Parathyroid adenoma (tissue), 2 donors: ENCODE measurements at regions not wholly inside any gene's neighbourhood (a gene's known extent, or its start where the extent isn't known, plus 50 kb on each side); places are given as distances from the start of the nearest gene placed in this dataset.
"Not testable (repeated sequence)": the region's sequence is repeated elsewhere in the genome, so short reads cannot be mapped to it uniquely, and the experiment has no call there.

Source experiments
- H2AFZ ChIP-seq: fragments of 300-600 bp; sonication (generic); one replicate; pipeline ENCODE4 v1.7.0; 2017; ENCODE audit warnings: antibody characterized with exemption, mild to moderate bottlenecking
- H3K27ac ChIP-seq: fragments of 300-600 bp; sonication (generic); one replicate; pipeline ENCODE4 v1.7.0; 2017
- H3K27me3 ChIP-seq: fragments of 300-600 bp; sonication (generic); one replicate; pipeline ENCODE4 v1.7.0; 2017; ENCODE audit warnings: low read length; ENCODE audit not compliant: control insufficient read depth, insufficient read depth
- H3K36me3 ChIP-seq: fragments of 300-600 bp; sonication (generic); one replicate; pipeline ENCODE4 v1.7.0; 2017; ENCODE audit warnings: low read length; ENCODE audit not compliant: control insufficient read depth, insufficient read depth
- H3K4me1 ChIP-seq: fragments of 300-600 bp; sonication (generic); one replicate; pipeline ENCODE4 v1.7.0; 2017; ENCODE audit warnings: control low read depth
- H3K4me2 ChIP-seq: fragments of 300-600 bp; sonication (generic); one replicate; pipeline ENCODE4 v1.7.0; 2017; ENCODE audit warnings: low read length
- H3K4me3 ChIP-seq: fragments of 300-600 bp; sonication (generic); one replicate; pipeline ENCODE4 v1.7.0; 2017; ENCODE audit warnings: low read depth, low read length
- H3K79me2 ChIP-seq: fragments of 300-600 bp; sonication (generic); one replicate; pipeline ENCODE4 v1.7.0; 2017; ENCODE audit warnings: control low read depth
- H3K9ac ChIP-seq: fragments of 300-600 bp; sonication (generic); one replicate; pipeline ENCODE4 v1.7.0; 2017; ENCODE audit warnings: mild to moderate bottlenecking
- H3K9me3 ChIP-seq: fragments of 300-600 bp; sonication (generic); one replicate; pipeline ENCODE4 v1.7.0; 2017; ENCODE audit warnings: low read length; ENCODE audit not compliant: control insufficient read depth
- CTCF ChIP-seq: fragments of 300-600 bp; sonication (generic); IDR thresholded peaks from one replicate; pipeline ENCODE4 v1.7.0; 2017; ENCODE audit warnings: antibody characterized with exemption, mild to moderate bottlenecking
- donor health status: primary hyperparathyroidism.

GRCh38 chr9:124137009-124137943, 120.5 kb upstream of the NEK6 start:
- Histone ChIP-seq H3K9me3 (no peaks in the 10 kb centered on the region), H3K4me1 (no peaks in the 10 kb centered on the region), H2AFZ (no peak overlapping the region), H3K9ac (no peak overlapping the region), H3K36me3 (no peaks in the 10 kb centered on the region), H3K4me3 (no peak overlapping the region), H3K4me2 (no peak overlapping the region), H3K27me3 (no peaks in the 10 kb centered on the region), H3K79me2 (no peaks in the 10 kb centered on the region), H3K27ac (no peak overlapping the region)
- TF ChIP-seq CTCF, result no peak

- Histone ChIP-seq H3K27ac (no peak overlapping the region), H3K9ac (no peak overlapping the region), H3K27me3 (no peaks in the 10 kb centered on the region), H3K36me3 (no peaks in the 10 kb centered on the region), H3K4me2 (no peak overlapping the region), H2AFZ (no peak overlapping the region), H3K79me2 (no peaks in the 10 kb centered on the region), H3K4me3 (no peak overlapping the region), H3K9me3 (no peaks in the 10 kb centered on the region), H3K4me1 (no peaks in the 10 kb centered on the region)
- TF ChIP-seq CTCF, result no peak
Observed at GRCh38 chr9:124137944-124138335, 119.8 kb upstream of the NEK6 start.

GRCh38 chr9:124139001-124139400, 118.7 kb upstream of the NEK6 start:
- Histone ChIP-seq H3K4me1 (no peaks in the 10 kb centered on the region), H3K36me3 (no peaks in the 10 kb centered on the region), H2AFZ (no peak overlapping the region), H3K9me3 (no peaks in the 10 kb centered on the region), H3K4me3 (no peak overlapping the region), H3K79me2 (no peaks in the 10 kb centered on the region), H3K4me2 (no peak overlapping the region), H3K9ac (no peak overlapping the region), H3K27ac (no peak overlapping the region), H3K27me3 (no peaks in the 10 kb centered on the region)
- TF ChIP-seq CTCF, result no peak

- no peak for TF ChIP-seq CTCF
- H3K79me2 ChIP-seq, result no peaks in the 10 kb centered on the region
- no peak overlapping the region for H3K4me2 ChIP-seq
- no peaks in the 10 kb centered on the region for H3K9me3 ChIP-seq
- H3K4me3 ChIP-seq, result no peak overlapping the region
- no peak overlapping the region for H2AFZ ChIP-seq
- H3K4me1 ChIP-seq, result no peaks in the 10 kb centered on the region
- no peak overlapping the region for H3K27ac ChIP-seq
- no peaks in the 10 kb centered on the region for H3K36me3 ChIP-seq
- no peaks in the 10 kb centered on the region for H3K27me3 ChIP-seq
- no peak overlapping the region for H3K9ac ChIP-seq
Observed at GRCh38 chr9:124140941-124141568, 116.7 kb upstream of the NEK6 start.

GRCh38 chr9:124144561-124145123, 113.1 kb upstream of the NEK6 start:
- not testable (repeated sequence) for H3K9ac ChIP-seq, H3K79me2 ChIP-seq, H3K4me3 ChIP-seq, H3K27ac ChIP-seq, H3K4me2 ChIP-seq, H2AFZ ChIP-seq, H3K27me3 ChIP-seq, H3K9me3 ChIP-seq, H3K4me1 ChIP-seq, H3K36me3 ChIP-seq
